ENCODE measurements at regions not wholly inside any gene's neighbourhood (a gene's known extent, or its start where the extent isn't known, plus 50 kb on each side); places are given as distances from the start of the nearest gene placed in this dataset.
"Not testable (repeated sequence)": the region's sequence is repeated elsewhere in the genome, so short reads cannot be mapped to it uniquely, and the experiment has no call there.

- no peak for DNase-seq
These were observed 121.2 kb upstream of the TANK start for GRCh38 chr2:161039071-161039470.

GRCh38 chr2:161041356-161041755 lies 118.9 kb upstream of the TANK start:
- DNase-seq, result no peak

GRCh38 chr2:161042990-161043625 lies 117.1 kb upstream of the TANK start:
- no peak for DNase-seq

- no peak for DNase-seq
These were observed 115.9 kb upstream of the TANK start for GRCh38 chr2:161044095-161044865.

- DNase-seq, result no peak
These were observed 115.3 kb upstream of the TANK start for GRCh38 chr2:161044921-161045320.

- no peak for DNase-seq
These were observed 114.5 kb upstream of the TANK start for GRCh38 chr2:161045726-161046125.

GRCh38 chr2:161046876-161047275 lies 113.4 kb upstream of the TANK start:
- DNase-seq, result no peak

GRCh38 chr2:161048317-161048716 lies 111.9 kb upstream of the TANK start:
- DNase-seq, result no peak

GRCh38 chr2:161049559-161049958 lies 110.7 kb upstream of the TANK start:
- DNase-seq, result no peak

- DNase-seq, result no peak
These were observed 108.0 kb upstream of the TANK start for GRCh38 chr2:161052214-161052613.

- DNase-seq, result no peak
These were observed 104.9 kb upstream of the TANK start for GRCh38 chr2:161055289-161055688.

- DNase-seq, result no peak
These were observed 100.8 kb upstream of the TANK start for GRCh38 chr2:161059388-161059787.

- no peak for DNase-seq
These were observed 98.4 kb upstream of the TANK start for GRCh38 chr2:161061786-161062185.

- DNase-seq, result no peak
These were observed 96.9 kb upstream of the TANK start for GRCh38 chr2:161063157-161063945.

GRCh38 chr2:161063946-161064306 lies 96.3 kb upstream of the TANK start:
- no peak for DNase-seq

GRCh38 chr2:161067846-161068350 lies 92.3 kb upstream of the TANK start:
- DNase-seq, result no peak

GRCh38 chr2:161068670-161069069 lies 91.6 kb upstream of the TANK start:
- DNase-seq, result no peak

GRCh38 chr2:161070693-161071479 lies 89.3 kb upstream of the TANK start:
- no peak for DNase-seq

- DNase-seq, result not testable (repeated sequence)
These were observed 87.8 kb upstream of the TANK start for GRCh38 chr2:161072436-161072835.

GRCh38 chr2:161075701-161076100 lies 84.5 kb upstream of the TANK start:
- no peak for DNase-seq

- DNase-seq, result no peak
These were observed 83.3 kb upstream of the TANK start for GRCh38 chr2:161076936-161077335.

- no peak for DNase-seq
These were observed 82.6 kb upstream of the TANK start for GRCh38 chr2:161077367-161078210.
